IPS-NIHi11 (cell line): ENCODE measurements at regions not wholly inside any gene's neighbourhood (a gene's known extent, or its start where the extent isn't known, plus 50 kb on each side); places are given as distances from the start of the nearest gene placed in this dataset.
A peak's percentile ranks its signal among the peaks of the same experiment; 100 is the strongest.

ENCODE experiments used
- DNase-seq: peaks from one replicate; pipeline ENCODE4 v3.0.0; 2012; ENCODE audit warnings: mixed read lengths, low spot score

DNA sequence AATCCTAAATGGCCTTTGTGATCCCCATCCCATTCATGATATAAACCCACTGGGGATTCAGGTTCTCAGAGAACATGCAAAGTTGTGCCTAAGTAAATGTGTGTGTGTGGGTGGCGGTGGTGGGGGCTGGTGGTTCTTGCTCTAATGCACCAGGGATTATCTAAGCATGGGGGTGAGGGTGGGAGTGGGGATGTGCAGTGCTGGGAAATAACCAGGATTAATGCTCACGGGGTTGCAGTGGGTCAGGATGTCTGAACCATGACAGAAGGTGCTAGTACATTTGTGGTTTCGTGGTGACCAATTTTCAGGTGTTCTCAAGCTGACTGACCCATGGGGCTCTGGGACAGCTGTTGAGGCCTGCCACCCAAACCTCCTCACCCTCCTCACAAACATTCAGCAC, 101.0 kb downstream of the ZNF608 start:
- DNase-seq: no peak

DNA sequence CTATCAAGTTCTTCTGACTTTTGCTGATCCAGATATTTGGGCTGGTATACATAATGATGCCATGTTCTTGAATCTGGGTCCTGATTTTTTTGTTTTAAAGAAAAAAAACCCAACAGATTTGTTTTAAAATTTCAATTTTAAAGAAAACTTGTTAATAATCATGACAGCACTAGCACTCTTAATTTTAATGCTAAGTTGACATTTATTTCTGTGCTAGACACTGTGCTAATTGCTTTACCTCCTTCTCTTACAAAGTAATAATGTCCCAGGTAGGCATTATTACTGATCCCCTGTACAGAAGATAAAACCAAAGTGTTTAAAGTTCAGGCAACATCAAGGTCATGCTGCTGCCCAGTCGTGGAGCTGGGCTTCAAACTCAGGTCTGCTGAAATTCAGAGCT, 101.9 kb downstream of the ZNF608 start:
- DNase-seq: no peak

DNA sequence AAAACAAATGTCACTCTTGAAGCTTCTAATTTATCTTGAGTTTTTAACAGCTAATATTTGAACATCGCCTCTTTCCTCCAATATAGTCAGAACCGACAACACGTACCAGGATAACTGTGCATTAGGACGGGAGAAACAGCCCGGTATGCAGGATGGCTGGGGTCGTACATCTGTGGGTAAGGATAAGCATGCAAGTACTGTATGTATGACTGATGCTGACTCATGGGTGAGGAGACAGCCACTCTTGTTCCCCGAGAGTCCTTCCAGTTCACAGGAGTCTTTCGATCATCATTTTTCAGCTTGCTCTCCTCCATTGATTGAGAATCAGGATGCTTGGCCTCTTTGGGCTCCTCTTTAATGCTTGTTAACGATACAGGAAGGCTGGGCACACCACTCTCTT, 102.3 kb downstream of the ZNF608 start:
- DNase-seq: no peak

DNA sequence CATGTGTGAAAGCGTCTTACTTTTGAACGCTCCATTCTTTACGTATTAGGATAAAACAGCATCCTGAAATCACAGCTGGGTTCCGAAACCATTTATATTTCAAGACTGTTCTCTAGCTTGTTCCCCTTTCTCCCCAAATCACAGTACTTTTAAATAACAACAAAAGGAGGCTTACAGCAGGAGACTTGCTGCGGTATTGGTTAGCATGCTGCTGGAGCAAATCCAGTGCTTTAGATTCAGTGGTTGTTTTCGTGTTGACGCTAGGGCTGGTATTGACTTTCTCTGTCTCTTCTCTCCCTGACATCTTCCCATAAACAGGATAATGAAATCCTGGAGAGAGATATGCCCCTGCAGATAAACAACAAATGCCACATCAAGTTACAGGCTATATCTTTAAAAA, 103.1 kb downstream of the ZNF608 start:
- DNase-seq: no peak

DNA sequence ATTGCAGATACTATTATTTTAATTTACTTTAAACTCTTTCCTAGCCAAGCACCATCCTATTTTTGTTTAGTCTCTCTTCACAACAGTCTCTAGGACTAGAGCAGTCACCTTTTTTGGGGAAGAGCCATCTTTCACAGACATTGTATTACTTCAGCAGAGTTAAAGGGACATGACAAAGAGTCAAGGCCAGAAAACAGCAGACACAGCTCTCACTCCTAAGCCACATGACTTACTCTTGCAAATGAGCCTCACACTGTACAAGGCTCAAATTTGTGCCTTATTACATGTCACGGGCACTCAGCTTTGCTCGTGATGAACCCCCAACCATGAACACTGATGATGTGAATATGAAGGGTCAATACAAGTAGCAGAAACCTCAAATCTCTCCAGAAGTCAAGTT, 104.3 kb downstream of the ZNF608 start:
- DNase-seq: no peak

DNA sequence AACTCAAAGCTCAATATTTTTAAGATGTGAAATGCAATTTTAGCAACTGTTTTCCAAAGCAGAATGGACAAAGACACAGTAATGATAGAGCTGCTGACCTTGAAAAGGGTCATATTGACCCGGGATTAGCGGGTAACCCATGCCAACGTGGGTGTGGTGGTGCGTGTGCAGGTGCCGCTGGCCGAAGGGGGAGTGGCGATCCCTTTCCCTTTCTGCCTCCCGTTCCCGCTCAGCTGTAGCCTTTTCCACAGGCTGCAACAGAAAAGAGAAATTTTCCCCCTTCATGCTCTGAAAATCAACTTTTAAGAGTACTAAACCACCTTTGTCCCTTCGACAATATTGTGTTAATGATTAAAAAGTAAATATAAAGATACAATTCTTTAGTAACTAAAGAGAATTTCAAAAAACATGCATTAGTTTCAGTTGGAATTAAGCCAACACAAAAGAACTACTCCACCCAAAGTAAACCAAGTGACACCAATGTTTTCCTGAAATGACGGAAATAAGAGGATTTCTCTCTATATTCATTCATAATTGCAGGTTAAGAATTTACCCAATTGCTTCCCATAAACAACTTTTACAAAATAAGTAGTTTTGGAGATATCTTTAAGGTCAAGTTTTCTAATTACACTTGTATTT, 105.2 kb downstream of the ZNF608 start:
- no peak for DNase-seq

DNA sequence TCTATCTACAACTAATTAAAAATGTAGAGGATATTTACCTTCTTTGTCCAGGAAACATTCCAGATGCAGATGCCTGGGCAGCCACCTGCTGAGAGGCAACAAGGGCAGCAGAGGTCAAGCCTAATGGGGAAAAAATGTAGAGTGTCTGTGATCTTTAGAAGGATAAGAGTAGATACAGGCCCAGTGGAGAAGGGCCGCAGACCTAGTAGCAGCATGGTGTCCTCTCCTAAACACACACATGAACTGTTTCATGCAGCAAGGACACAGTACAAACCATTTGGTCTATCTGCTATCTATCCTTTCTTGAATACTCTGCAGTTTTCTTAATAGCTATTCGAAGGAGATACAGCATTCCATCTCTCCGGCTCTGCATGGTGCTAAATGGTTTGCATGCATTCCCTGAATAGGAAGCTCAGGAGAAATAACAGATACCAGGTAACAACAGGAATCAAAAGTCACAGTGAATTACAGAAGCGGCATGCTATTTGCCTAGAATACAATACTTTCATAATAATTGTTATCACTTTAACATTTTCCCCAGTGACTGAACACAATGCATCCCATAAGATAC, 107.3 kb downstream of the ZNF608 start:
- no peak for DNase-seq

DNA sequence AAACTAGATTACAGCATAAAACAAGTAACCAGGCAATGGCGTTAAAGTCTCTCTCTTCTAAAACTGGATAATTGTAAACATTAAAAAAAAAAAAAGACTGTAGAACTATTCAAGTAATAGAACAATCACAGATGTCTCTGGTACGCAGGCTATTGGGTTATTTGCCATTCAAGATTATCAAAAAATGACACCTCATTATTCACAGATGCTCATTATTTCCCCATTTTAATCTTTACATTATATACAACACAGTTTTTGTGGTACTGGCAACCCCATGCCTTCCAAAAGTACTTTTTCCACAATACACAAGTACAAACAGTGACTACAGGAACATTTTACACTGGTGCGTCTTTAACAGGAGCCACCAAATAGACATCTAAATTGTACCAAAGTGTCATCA, 109.4 kb downstream of the ZNF608 start:
- DNase-seq: no peak

DNA sequence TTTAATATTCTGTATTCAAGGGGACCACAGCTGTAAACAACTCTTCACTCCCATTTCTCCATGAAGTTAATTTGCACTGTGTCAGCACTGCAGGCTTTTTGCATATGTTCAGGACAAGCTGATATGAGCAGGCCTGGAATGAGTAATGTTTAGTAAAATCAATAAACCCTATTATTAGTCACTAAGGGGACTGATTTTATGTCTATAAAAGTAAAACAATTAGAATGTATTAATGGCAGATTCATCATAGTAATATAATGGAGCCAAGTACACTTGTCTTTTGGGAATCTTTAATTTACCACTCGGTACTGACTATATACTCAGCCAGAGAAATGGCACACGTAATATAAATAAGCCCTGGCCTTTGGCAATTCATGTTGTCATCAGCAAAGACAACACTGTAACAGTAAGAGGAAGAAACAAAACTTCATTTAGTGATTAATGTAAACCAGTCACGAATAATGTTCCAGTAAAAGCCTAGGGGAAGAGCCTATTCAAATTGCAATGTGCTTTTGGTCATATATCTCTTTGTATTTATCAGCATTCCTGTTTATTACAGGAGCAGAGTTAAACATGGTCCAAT, 111.6 kb downstream of the ZNF608 start:
- DNase-seq: no peak

DNA sequence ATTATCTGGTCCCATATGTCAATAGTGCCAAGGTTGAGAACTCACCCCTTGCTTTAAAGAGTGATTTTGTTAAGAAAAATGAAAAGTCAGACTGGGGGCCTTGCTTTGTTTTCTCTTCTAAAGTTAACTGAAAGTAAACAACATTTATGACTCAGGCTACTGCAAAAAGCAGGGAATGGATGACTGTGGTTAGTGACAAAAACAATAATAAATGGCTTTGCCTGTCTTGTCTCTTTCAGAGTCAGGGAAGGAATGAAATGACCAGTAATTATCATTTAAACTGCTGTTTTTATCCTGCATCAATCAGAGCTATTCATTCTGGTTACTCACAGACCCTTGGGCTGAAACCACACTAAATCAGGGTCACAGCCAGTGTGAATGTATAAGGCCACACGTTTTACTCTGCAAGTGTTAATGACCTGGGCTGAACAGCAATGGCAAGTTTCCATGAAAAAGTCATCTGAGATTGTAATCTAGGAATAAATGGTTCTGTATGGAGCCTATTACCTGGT, 112.2 kb downstream of the ZNF608 start:
- no peak for DNase-seq

DNA sequence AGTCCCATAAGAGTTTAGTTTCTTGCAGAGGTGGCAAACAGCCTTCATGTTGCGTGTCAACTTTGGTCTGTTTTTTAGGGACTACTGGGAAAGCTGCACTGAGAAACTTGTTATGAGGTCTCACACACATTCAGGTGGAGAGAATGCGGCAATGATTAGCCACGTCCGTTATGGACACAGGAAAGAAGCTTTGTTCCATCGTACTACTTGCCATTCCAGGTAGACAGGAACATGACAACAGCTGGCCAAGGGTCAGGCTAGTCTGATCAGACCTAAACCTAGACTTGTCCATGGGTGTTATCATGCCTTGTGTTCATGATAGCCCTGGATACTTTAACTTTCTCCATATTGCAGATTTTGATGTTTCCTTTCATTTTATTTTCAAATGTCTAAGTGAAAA, 113.2 kb downstream of the ZNF608 start:
- no peak for DNase-seq

DNA sequence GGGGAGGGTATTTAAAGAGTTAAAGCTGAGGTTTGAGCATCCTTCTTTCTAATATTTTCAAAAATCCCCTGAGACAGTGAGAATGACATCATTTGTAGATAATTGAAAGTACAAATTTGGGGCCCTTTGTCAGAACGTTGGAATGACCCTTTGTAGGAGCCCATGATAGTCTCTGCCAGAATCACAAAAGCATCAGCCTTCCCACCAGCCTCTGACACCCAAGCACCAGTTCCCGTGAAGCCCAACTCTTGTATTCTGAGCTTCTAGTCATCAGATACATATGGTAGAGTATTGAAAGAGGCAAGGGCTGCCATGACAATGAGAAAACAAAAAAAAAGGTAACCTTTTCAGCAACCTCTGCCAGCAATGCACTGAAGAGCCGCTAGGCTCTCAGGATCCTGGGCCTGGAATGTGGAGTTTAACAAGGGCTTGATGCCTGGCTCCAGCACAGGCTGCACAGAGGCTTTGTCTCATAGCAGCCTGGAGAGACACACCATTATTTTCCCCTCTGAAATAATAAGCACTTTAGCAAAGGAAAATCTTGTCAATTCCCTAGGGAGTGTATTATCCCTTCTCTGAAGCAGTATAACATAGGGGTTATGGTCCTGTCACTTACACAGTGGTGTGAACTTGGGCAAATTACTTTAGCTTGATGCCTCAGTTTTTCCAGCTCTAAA, 114.4 kb downstream of the ZNF608 start:
- DNase-seq: no peak

DNA sequence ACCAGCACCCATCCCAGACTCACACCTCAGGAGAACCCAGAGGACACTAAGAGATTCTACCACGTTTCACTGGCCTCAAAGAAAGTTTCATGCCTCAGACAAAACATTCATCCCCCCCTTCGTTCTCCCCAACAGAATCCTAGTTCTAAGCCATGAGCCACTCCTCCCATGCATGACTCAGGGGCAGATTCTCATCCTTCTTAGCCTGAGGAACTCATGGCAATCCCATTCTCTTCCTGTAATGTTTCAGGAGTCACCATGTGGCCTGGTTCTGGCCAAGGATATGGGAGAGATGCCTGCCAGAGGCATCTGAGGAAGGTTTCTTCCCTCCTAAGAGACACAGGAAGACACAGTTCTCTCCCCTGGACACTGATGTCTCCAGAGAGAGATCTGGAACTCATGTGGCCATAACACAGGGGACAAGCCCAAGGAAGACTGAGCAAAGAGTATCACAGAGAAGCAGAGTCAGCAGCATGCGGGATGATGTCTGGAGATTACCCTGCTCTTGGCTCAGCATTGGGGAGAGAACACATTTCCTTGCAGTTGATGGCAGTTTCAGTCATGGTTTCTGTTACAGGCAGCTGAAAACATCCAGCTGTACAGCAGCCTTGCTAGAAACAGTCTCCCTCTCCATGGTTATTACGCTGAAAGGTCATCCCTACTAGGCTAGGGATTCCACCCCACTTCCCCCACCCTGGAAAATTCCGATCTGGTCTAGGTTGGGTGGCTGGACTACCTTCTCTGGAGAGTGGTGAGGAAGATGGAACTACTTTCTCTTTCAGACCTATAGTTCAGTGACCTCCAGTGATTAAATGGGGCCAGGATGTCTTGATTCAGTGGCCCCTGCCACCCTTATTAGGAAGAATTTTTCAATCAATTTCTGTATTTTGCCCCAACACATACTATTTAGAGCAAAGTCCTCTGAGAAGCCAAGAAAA, 115.4 kb downstream of the ZNF608 start:
- DNase-seq: no peak

DNA sequence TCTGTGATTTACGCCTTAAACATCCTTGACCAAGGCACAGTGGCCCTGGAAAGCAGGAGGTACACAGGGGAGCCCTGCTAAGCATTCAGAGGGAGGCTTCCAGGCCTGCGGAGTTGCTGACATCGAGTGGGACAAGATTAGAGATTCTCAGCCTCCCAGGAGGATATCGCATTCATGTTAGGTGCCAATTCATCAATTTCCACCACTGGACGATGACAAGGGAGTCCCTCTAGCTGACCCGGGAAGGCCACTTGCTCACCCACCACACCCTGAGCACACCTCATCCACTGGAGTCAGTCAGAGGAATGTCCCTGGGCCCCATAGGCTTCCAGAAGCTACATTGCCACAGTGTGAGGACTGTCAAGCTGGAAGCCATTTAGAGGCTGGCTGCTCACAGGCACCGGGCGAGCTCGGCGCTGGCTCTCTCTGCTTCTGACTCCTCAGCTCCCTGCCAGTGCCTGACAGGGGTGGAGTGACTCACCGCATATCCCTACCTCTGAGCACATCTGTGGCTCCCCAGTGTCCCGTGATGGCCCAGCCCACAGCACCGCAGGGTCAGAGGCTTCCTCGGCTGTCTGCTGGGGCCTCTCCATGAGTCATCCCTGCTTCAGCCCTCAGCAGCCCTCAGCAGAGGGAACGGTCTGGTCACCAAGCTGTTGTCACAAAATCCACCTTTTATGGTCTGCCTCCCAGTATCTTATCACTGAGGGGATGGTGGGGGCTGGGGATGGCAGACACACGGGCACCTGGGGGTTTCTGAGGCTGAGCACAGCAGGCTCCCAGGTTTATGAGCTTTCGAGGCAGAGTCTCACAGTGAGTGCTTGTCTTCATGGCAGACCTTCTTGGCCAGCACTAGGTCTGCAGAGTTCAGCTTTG, 117.5 kb downstream of the ZNF608 start:
- DNase-seq: peak; percentile 24

DNA sequence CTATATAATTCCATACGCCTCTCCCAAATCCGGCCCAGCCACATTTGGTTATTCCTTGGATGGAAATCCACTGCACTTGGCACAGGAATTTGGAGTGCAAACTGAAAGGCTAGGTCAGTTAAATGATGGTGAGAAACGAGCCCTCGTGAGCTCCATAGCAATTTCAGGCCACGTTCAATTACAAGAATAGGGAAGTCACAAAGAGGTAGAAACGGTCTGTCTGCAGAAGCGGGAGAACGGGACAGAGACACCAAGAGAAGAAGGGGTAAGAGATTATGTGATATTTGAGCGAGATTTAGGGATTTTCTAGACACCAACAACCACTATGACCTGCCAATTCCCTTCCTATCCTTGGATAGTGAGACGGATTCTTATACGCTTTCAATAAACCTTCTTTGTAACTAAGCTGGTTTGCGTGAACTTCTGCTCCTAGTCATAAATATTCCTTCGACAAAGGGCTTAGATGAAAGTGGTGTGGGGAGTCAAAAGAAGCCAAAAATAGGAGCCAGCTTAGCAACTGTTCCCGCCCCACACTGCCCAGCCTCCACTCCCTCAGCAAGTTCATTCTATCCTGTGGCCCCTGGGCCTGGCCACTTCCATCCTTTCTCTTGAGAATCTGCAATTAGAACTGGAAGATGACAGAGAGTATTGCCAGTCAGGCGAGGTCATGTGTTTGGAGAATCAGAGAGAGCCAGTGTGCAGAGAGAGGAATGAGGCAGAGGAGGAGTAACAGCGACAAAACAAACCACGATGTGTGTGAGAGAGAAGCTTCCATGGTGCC, 118.4 kb downstream of the ZNF608 start:
- DNase-seq: no peak

DNA sequence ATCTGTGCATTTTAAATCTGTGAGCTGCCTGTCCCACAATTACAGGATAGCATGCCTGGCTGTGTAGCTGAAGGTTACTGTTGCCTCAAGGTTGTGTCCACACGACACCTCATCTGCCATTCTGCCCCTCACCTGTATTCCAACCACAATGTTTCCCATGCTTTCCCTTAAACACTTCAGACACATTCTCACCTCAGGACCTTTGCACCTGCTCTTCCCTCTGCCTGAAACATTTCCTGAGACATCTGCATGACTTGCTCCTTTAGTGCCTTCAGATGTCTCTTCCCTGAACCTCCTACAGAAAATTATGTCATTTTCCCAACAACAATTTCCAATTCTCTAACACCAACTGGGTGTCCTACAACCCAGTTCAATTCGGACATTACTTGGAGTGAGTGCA, 120.4 kb downstream of the ZNF608 start:
- no peak for DNase-seq

DNA sequence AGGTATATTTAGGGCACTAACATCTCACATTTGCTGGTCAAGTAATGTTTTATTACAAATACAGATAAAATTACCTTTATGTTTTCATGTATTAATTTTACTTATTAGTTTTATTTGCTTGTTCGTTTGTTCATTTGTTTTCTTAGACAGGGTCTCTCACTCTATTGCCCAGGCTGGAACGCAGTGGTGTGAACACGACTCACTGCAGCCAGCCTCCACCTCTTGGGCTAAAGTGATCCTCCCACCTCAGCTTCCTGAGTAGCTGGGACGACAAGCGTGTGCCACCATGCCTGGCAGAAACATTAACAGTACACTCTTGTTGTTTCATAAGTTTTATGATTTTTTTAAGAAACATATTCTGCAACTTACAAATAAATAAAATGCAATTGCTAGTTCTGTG, 123.2 kb downstream of the ZNF608 start:
- DNase-seq: no peak

DNA sequence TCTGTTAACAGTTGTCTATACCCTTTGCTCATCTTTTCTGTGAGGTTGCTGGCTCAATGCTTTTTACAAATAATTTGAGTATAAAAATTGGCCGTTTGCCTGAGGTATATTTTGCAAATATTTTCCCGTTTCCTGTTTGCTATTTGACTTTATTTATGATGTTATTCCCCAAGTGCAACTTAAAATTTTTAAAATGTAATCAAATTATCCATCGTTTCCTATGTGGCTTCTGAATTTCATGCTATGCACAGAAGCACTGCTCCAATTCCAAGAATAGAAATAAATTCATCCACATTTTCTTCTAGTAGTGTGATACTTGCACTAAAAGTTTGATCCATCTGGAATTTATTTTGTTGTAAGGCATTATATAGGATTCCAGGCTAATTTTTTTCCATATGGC, 123.6 kb downstream of the ZNF608 start:
- no peak for DNase-seq

DNA sequence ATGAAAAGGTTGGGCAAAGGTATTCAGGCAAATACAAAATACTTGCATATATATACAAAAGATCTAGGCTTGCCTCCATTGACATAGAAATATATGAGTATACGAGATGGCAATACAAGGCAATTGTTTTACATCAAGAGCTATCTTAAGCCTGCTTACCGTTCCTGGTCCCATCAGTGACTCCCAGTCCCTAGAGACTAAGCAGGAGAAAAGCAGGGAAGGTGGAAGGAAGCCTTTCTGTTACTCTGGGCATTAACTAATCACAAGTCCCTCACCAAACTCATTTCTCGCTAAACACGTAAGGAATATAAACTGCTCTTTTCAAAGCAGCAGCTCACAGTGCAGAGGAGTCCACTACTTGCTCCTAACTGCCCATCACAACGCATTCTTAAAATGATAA, 125.2 kb downstream of the ZNF608 start:
- no peak for DNase-seq

DNA sequence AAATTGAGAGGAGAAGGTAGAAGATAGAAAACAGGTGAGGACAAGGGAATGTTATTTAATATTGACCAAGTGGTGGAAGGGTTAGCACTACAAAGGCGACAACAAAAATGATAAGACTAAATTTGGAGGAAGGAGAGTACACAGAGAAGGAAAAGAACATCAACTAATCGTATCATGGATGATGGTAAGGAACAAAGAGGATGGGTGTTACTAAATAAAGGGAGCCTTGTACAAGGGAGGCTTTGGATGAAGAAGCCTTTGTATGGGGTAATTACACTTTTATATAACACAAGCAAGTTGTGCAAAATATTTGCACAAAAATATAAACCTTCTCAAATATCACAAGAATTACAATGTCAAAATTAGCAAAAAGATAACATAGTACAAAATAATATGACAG, 125.7 kb downstream of the ZNF608 start:
- no peak for DNase-seq
